Adrenal gland (tissue), 5 donors: ENCODE measurements at regions not wholly inside any gene's neighbourhood (a gene's known extent, or its start where the extent isn't known, plus 50 kb on each side); places are given as distances from the start of the nearest gene placed in this dataset.

Experiments used
- CTCF ChIP-seq, 6 experiments: fragments of 450-650 bp in 4 of 6; fragments of 200-600 bp in 2 of 6; sonication (generic) in 1 of 6; IDR thresholded peaks; 1 replicate in 5 of 6; 2 replicates in 1 of 6; pipeline versions ENCODE4 v1.5.1 to v1.8.0; 2016 to 2021; ENCODE audit warnings: antibody characterized with exemption in 6 of 6, mild to moderate bottlenecking in 2 of 6, moderate library complexity in 1 of 6
- POLR2A ChIP-seq, 2 donors: fragments of 450-650 bp; IDR thresholded peaks; one replicate each; pipeline ENCODE4 v1.6.1; 2017; ENCODE audit warnings: antibody characterized with exemption in 2 of 2, mild to moderate bottlenecking in 2 of 2, moderate library complexity in 1 of 2
- donor health status: DM: no; HTN: no; CAD: no.

GRCh38 chr13:99845161-99845874 lies 126.2 kb downstream of the ZIC5 start:
- TF ChIP-seq CTCF (IDR thresholded peaks at IDR 0.05) (no peak), POLR2A (IDR thresholded peaks at IDR 0.05) (no peak)
